ENCODE measurements at regions not wholly inside any gene's neighbourhood (a gene's known extent, or its start where the extent isn't known, plus 50 kb on each side); places are given as distances from the start of the nearest gene placed in this dataset.

DNA sequence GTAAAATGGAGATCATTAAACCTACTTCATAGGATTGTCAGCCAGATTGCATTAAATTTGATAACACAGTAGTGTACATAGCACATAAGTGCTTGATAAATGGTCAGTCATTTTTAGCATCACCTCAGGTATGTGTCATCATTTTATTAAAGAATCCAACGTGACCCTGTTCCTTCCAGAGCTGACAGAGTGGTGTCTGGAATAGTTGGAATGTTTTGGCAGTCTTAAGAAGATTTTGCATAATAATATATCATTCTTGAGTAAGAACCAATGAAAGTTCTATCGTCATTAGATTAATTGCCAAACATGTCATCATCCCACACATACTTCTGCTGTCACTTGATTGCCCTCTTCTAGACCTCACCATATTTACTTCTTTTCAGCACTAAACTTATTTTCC lies 451.4 kb upstream of the POM121L12 start:
- no peak for TF ChIP-seq CTCF (conservative IDR thresholded peaks at IDR 0.05 in 1 of 2, IDR thresholded peaks at IDR 0.05 in 1 of 2; ENCODE audit: extremely low read depth in 1 of 2, insufficient read depth in 1 of 2, low read depth in 1 of 2, low read length in 2 of 2)
- TF ChIP-seq EZH2 (IDR thresholded peaks at IDR 0.05; ENCODE audit: borderline replicate concordance, low read length) = no peak

Measured in mammary epithelial cell (primary cell).